ENCODE measurements at regions not wholly inside any gene's neighbourhood (a gene's known extent, or its start where the extent isn't known, plus 50 kb on each side); places are given as distances from the start of the nearest gene placed in this dataset.

GRCh38 chr7:156554488-156554887, 86.1 kb upstream of the RNF32 start:
- DNase-seq, result no peak
- H3K27ac ChIP-seq (ENCODE audit: low read depth in 1 of 2, low read length in 2 of 2), result no peak overlapping the region
- POLR2A ChIA-PET, result no interaction called here
- H3K9me3 ChIP-seq (ENCODE audit: control insufficient read depth in 1 of 2, insufficient read depth in 1 of 2, low read length in 2 of 2), result peaks cover 0 to 5% of the 10 kb centered on the region in 2 experiments
- H3K36me3 ChIP-seq (ENCODE audit: insufficient read depth, low read length), result no peaks in the 10 kb centered on the region
- H3K36me3 Mint-ChIP-seq (ENCODE audit: low read depth), result no peaks in the 10 kb centered on the region
- H3K9me3 Mint-ChIP-seq, result no peaks in the 10 kb centered on the region
- intact Hi-C loops (cut with DNase I, micrococcal nuclease), result no loop called here
- H3K4me1 Mint-ChIP-seq (ENCODE audit: low read depth), result no peaks in the 10 kb centered on the region
- CTCF ChIA-PET, result interaction anchor here (0.6 kb wide), 1 partner anchor 972 kb away, joined by 3 read pairs; no protein-coding TSS in a partner anchor
- peaks cover 0 to 4% of the 10 kb centered on the region in 2 experiments for H3K27me3 ChIP-seq (ENCODE audit: control insufficient read depth in 1 of 2, insufficient read depth in 2 of 2, low read length in 2 of 2)
- H3K4me1 ChIP-seq (ENCODE audit: insufficient read depth, low read length), result no peaks in the 10 kb centered on the region
- peaks cover 9% of the 10 kb centered on the region for H3K27me3 Mint-ChIP-seq
- no peak for ATAC-seq (ENCODE audit: poor library complexity)
- H3K4me3 Mint-ChIP-seq, result no peak overlapping the region
- TF ChIP-seq, protein P1, sequence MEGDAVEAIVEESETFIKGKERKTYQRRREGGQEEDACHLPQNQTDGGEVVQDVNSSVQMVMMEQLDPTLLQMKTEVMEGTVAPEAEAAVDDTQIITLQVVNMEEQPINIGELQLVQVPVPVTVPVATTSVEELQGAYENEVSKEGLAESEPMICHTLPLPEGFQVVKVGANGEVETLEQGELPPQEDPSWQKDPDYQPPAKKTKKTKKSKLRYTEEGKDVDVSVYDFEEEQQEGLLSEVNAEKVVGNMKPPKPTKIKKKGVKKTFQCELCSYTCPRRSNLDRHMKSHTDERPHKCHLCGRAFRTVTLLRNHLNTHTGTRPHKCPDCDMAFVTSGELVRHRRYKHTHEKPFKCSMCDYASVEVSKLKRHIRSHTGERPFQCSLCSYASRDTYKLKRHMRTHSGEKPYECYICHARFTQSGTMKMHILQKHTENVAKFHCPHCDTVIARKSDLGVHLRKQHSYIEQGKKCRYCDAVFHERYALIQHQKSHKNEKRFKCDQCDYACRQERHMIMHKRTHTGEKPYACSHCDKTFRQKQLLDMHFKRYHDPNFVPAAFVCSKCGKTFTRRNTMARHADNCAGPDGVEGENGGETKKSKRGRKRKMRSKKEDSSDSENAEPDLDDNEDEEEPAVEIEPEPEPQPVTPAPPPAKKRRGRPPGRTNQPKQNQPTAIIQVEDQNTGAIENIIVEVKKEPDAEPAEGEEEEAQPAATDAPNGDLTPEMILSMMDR (IDR thresholded peaks at IDR 0.05), result no peak
- no peak overlapping the region for H3K27ac Mint-ChIP-seq
- H3K4me3 ChIP-seq (ENCODE audit: low read length), result no peak overlapping the region

- no peak for ATAC-seq (ENCODE audit: poor library complexity)
- ChIA-PET CTCF (no interaction called here), POLR2A (no interaction called here)
- Mint-ChIP-seq H3K27me3 (peaks cover 27% of the 10 kb centered on the region), H3K36me3 (ENCODE audit: low read depth) (no peaks in the 10 kb centered on the region), H3K27ac (no peak overlapping the region), H3K4me3 (no peak overlapping the region), H3K4me1 (ENCODE audit: low read depth) (no peaks in the 10 kb centered on the region), H3K9me3 (peaks cover 5% of the 10 kb centered on the region)
- no peaks in the 10 kb centered on the region for H3K4me1 ChIP-seq (ENCODE audit: insufficient read depth, low read length)
- H3K4me3 ChIP-seq (ENCODE audit: low read length), result no peak overlapping the region
- TF ChIP-seq, protein P1 (IDR thresholded peaks at IDR 0.05), result no peak
- DNase-seq, result no peak
- H3K36me3 ChIP-seq (ENCODE audit: insufficient read depth, low read length), result no peaks in the 10 kb centered on the region
- intact Hi-C loops (cut with DNase I, micrococcal nuclease), result no loop called here
- peaks cover 0 to 4% of the 10 kb centered on the region in 2 experiments for H3K27me3 ChIP-seq (ENCODE audit: control insufficient read depth in 1 of 2, insufficient read depth in 2 of 2, low read length in 2 of 2)
- no peak overlapping the region for H3K27ac ChIP-seq (ENCODE audit: low read depth in 1 of 2, low read length in 2 of 2)
- peaks cover 12 to 16% of the 10 kb centered on the region in 2 experiments for H3K9me3 ChIP-seq (ENCODE audit: control insufficient read depth in 1 of 2, insufficient read depth in 1 of 2, low read length in 2 of 2)
Observed at GRCh38 chr7:156549636-156550035, 90.9 kb upstream of the RNF32 start.

- ChIA-PET POLR2A (no interaction called here), CTCF (no interaction called here)
- Histone ChIP-seq H3K9me3 (ENCODE audit: control insufficient read depth in 1 of 2, insufficient read depth in 1 of 2, low read length in 2 of 2) (peaks cover 12 to 16% of the 10 kb centered on the region in 2 experiments), H3K36me3 (ENCODE audit: insufficient read depth, low read length) (no peaks in the 10 kb centered on the region), H3K4me1 (ENCODE audit: insufficient read depth, low read length) (no peaks in the 10 kb centered on the region), H3K27ac (ENCODE audit: low read depth in 1 of 2, low read length in 2 of 2) (no peak overlapping the region), H3K4me3 (ENCODE audit: low read length) (no peak overlapping the region), H3K27me3 (ENCODE audit: control insufficient read depth in 1 of 2, insufficient read depth in 2 of 2, low read length in 2 of 2) (peaks cover 0 to 4% of the 10 kb centered on the region in 2 experiments)
- Mint-ChIP-seq H3K4me3 (no peak overlapping the region), H3K9me3 (peaks cover 5% of the 10 kb centered on the region), H3K36me3 (ENCODE audit: low read depth) (no peaks in the 10 kb centered on the region), H3K4me1 (ENCODE audit: low read depth) (no peaks in the 10 kb centered on the region), H3K27me3 (peaks cover 40% of the 10 kb centered on the region), H3K27ac (no peak overlapping the region)
- ATAC-seq (ENCODE audit: poor library complexity) (no peak), DNase-seq (no peak)
- TF ChIP-seq, protein P1 (IDR thresholded peaks at IDR 0.05), result no peak
- intact Hi-C loops (cut with DNase I, micrococcal nuclease), result no loop called here
Observed at GRCh38 chr7:156547884-156548561, 92.6 kb upstream of the RNF32 start.

All from CD4-positive, alpha-beta T cell (primary cell).